Spinal cord (tissue), 9 donors: ENCODE measurements at regions not wholly inside any gene's neighbourhood (a gene's known extent, or its start where the extent isn't known, plus 50 kb on each side); places are given as distances from the start of the nearest gene placed in this dataset.
"Not testable (repeated sequence)": the region's sequence is repeated elsewhere in the genome, so short reads cannot be mapped to it uniquely, and the experiment has no call there.

Experiments used
- DNase-seq, 6 donors: peaks; one replicate each; pipeline versions ENCODE4 v3.0.0 to v3.0.0-alpha.2; 2013 to 2015; ENCODE audit warnings: low spot score in 6 of 6, low read depth in 4 of 6
- H3K27ac ChIP-seq: one replicate; pipeline ENCODE4 v1.5.1; 2013; ENCODE audit warnings: low read depth, low read length, control low read depth
- H3K27me3 ChIP-seq: one replicate; pipeline ENCODE4 v1.6.1; 2013; ENCODE audit warnings: low read length; ENCODE audit not compliant: control insufficient read depth, insufficient read depth
- H3K36me3 ChIP-seq: one replicate; pipeline ENCODE4 v1.6.1; 2013; ENCODE audit warnings: low read length; ENCODE audit not compliant: control insufficient read depth, insufficient read depth
- H3K4me1 ChIP-seq: one replicate; pipeline ENCODE4 v1.6.1; 2013; ENCODE audit warnings: low read length; ENCODE audit not compliant: control insufficient read depth, insufficient read depth
- H3K4me3 ChIP-seq: one replicate; pipeline ENCODE4 v1.5.1; 2013; ENCODE audit warnings: low read depth, low read length, control low read depth
- H3K9me3 ChIP-seq: one replicate; pipeline ENCODE4 v1.6.1; 2013; ENCODE audit warnings: low read length; ENCODE audit not compliant: control insufficient read depth, insufficient read depth
- WGBS: methylation state at CpG from one replicate; pipeline ENCODE4 v1.1.5; 2013; ENCODE audit warnings: missing lambda C conversion rate; ENCODE audit not compliant: insufficient coverage; 5-methylcytosine and 5-hydroxymethylcytosine counted together
- donor health status: healthy.

GRCh38 chr2:212728717-212729116 lies 190.1 kb upstream of the ERBB4 start:
- Histone ChIP-seq H3K9me3 (no peaks in the 10 kb centered on the region), H3K4me1 (no peaks in the 10 kb centered on the region), H3K4me3 (no peak overlapping the region), H3K36me3 (no peaks in the 10 kb centered on the region), H3K27ac (no peak overlapping the region), H3K27me3 (no peaks in the 10 kb centered on the region)
- WGBS = no CpG with 5 or more reads among the region's 1 CpG
- no peak for DNase-seq

GRCh38 chr2:212727751-212728150 lies 189.1 kb upstream of the ERBB4 start:
- no peaks in the 10 kb centered on the region for H3K4me1 ChIP-seq
- H3K27me3 ChIP-seq = no peaks in the 10 kb centered on the region
- no CpG with 5 or more reads among the region's 3 CpGs for WGBS
- H3K4me3 ChIP-seq = no peak overlapping the region
- H3K9me3 ChIP-seq = no peaks in the 10 kb centered on the region
- H3K36me3 ChIP-seq = no peaks in the 10 kb centered on the region
- no peak for DNase-seq
- H3K27ac ChIP-seq = no peak overlapping the region

GRCh38 chr2:212726403-212726802 lies 187.8 kb upstream of the ERBB4 start:
- no peaks in the 10 kb centered on the region for H3K4me1 ChIP-seq
- H3K4me3 ChIP-seq = no peak overlapping the region
- DNase-seq = no peak
- H3K9me3 ChIP-seq = no peaks in the 10 kb centered on the region
- WGBS = 50% methylated on average over 1 of the region's 2 CpGs
- no peaks in the 10 kb centered on the region for H3K27me3 ChIP-seq
- no peaks in the 10 kb centered on the region for H3K36me3 ChIP-seq
- H3K27ac ChIP-seq = no peak overlapping the region

- WGBS = 93% methylated on average over 2 of the region's 4 CpGs
- Histone ChIP-seq H3K27me3 (no peaks in the 10 kb centered on the region), H3K27ac (no peak overlapping the region), H3K4me3 (no peak overlapping the region), H3K36me3 (no peaks in the 10 kb centered on the region), H3K4me1 (no peaks in the 10 kb centered on the region), H3K9me3 (no peaks in the 10 kb centered on the region)
- DNase-seq = no peak
Observed at GRCh38 chr2:212725180-212725579, 186.6 kb upstream of the ERBB4 start.

- Histone ChIP-seq H3K9me3 (no peaks in the 10 kb centered on the region), H3K27me3 (no peaks in the 10 kb centered on the region), H3K27ac (no peak overlapping the region), H3K4me1 (no peaks in the 10 kb centered on the region), H3K36me3 (no peaks in the 10 kb centered on the region), H3K4me3 (no peak overlapping the region)
- WGBS = no CpG with 5 or more reads among the region's 1 CpG
- DNase-seq = no peak
Observed at GRCh38 chr2:212723226-212723625, 184.6 kb upstream of the ERBB4 start.

GRCh38 chr2:212722046-212722445 lies 183.4 kb upstream of the ERBB4 start:
- no peaks in the 10 kb centered on the region for H3K4me1 ChIP-seq
- no peak overlapping the region for H3K4me3 ChIP-seq
- WGBS = 100% methylated on average over 1 of the region's 1 CpG
- no peak overlapping the region for H3K27ac ChIP-seq
- H3K36me3 ChIP-seq = no peaks in the 10 kb centered on the region
- no peaks in the 10 kb centered on the region for H3K27me3 ChIP-seq
- H3K9me3 ChIP-seq = no peaks in the 10 kb centered on the region
- no peak for DNase-seq

- WGBS = 97% methylated on average over 38 of the region's 38 CpGs
- no peak overlapping the region for H3K27ac ChIP-seq
Observed at GRCh38 chr2:212721026-212721451, 182.4 kb upstream of the ERBB4 start.

GRCh38 chr2:212715411-212715810 lies 176.8 kb upstream of the ERBB4 start:
- not testable (repeated sequence) for H3K9me3 ChIP-seq, H3K4me1 ChIP-seq, H3K27ac ChIP-seq, H3K36me3 ChIP-seq, H3K27me3 ChIP-seq, H3K4me3 ChIP-seq, DNase-seq
- no CpG with 5 or more reads among the region's 1 CpG for WGBS

More at GRCh38 chr2:212721026-212721451, 182.4 kb upstream of the ERBB4 start:
- DNase-seq = no peak
- H3K4me3 ChIP-seq = no peak overlapping the region
- H3K36me3 ChIP-seq = no peaks in the 10 kb centered on the region
- no peaks in the 10 kb centered on the region for H3K27me3 ChIP-seq
- H3K4me1 ChIP-seq = no peaks in the 10 kb centered on the region
- no peaks in the 10 kb centered on the region for H3K9me3 ChIP-seq

GRCh38 chr2:212713681-212714080 lies 175.1 kb upstream of the ERBB4 start:
- whole genome bisulfite sequencing = no CpG with 5 or more reads among the region's 1 CpG
- Histone ChIP-seq H3K27ac (no peak overlapping the region), H3K9me3 (peaks cover 1% of the 10 kb centered on the region), H3K27me3 (no peaks in the 10 kb centered on the region), H3K4me1 (no peaks in the 10 kb centered on the region), H3K36me3 (no peaks in the 10 kb centered on the region), H3K4me3 (no peak overlapping the region)
- DNase-seq = no peak

GRCh38 chr2:212712991-212713390 lies 174.4 kb upstream of the ERBB4 start:
- H3K27me3 ChIP-seq = no peaks in the 10 kb centered on the region
- H3K4me1 ChIP-seq = no peaks in the 10 kb centered on the region
- H3K36me3 ChIP-seq = no peaks in the 10 kb centered on the region
- H3K9me3 ChIP-seq = peaks cover 1% of the 10 kb centered on the region
- 82% methylated on average over 1 of the region's 1 CpG for WGBS
- peak overlapping the region; percentile 75 for H3K27ac ChIP-seq
- H3K4me3 ChIP-seq = no peak overlapping the region
- no peak for DNase-seq
